HG02798 (cell line): ENCODE measurements at regions not wholly inside any gene's neighbourhood (a gene's known extent, or its start where the extent isn't known, plus 50 kb on each side); places are given as distances from the start of the nearest gene placed in this dataset.
A peak's percentile ranks its signal among the peaks of the same experiment; 100 is the strongest.

Experiments used
- ATAC-seq: cut with Tn5 transposase; IDR thresholded peaks from one replicate; pipeline ENCODE4 v1.9.1; 2021; ENCODE audit warnings: mild to moderate bottlenecking; ENCODE audit not compliant: unreplicated experiment, poor library complexity

- no peak for ATAC-seq
These were observed 156.3 kb downstream of the FAT3 start for GRCh38 chr11:92380882-92381281.

GRCh38 chr11:92382311-92382710 lies 157.7 kb downstream of the FAT3 start:
- no peak for ATAC-seq

- no peak for ATAC-seq
These were observed 158.8 kb downstream of the FAT3 start for GRCh38 chr11:92383430-92383829.

GRCh38 chr11:92384358-92384757 lies 159.7 kb downstream of the FAT3 start:
- no peak for ATAC-seq

- ATAC-seq: no peak
These were observed 160.2 kb downstream of the FAT3 start for GRCh38 chr11:92384802-92385201.

GRCh38 chr11:92386577-92386976 lies 162.0 kb downstream of the FAT3 start:
- no peak for ATAC-seq

GRCh38 chr11:92387859-92388258 lies 163.2 kb downstream of the FAT3 start:
- no peak for ATAC-seq

- no peak for ATAC-seq
These were observed 163.8 kb downstream of the FAT3 start for GRCh38 chr11:92388380-92388779.

GRCh38 chr11:92390783-92391182 lies 166.2 kb downstream of the FAT3 start:
- ATAC-seq: no peak

GRCh38 chr11:92391364-92391763 lies 166.7 kb downstream of the FAT3 start:
- no peak for ATAC-seq

- ATAC-seq: no peak
These were observed 167.2 kb downstream of the FAT3 start for GRCh38 chr11:92391808-92392207.

- no peak for ATAC-seq
These were observed 168.6 kb downstream of the FAT3 start for GRCh38 chr11:92393218-92393617.

GRCh38 chr11:92396133-92396532 lies 171.5 kb downstream of the FAT3 start:
- ATAC-seq: no peak

GRCh38 chr11:92397221-92397755 lies 172.7 kb downstream of the FAT3 start:
- no peak for ATAC-seq

GRCh38 chr11:92399705-92400104 lies 175.1 kb downstream of the FAT3 start:
- no peak for ATAC-seq

GRCh38 chr11:92401520-92401919 lies 176.9 kb downstream of the FAT3 start:
- no peak for ATAC-seq

GRCh38 chr11:92406472-92406871 lies 181.9 kb downstream of the FAT3 start:
- ATAC-seq: no peak

- no peak for ATAC-seq
These were observed 184.7 kb downstream of the FAT3 start for GRCh38 chr11:92409355-92409754.

- no peak for ATAC-seq
These were observed 185.3 kb downstream of the FAT3 start for GRCh38 chr11:92409956-92410355.

GRCh38 chr11:92410526-92410925 lies 185.9 kb downstream of the FAT3 start:
- no peak for ATAC-seq

GRCh38 chr11:92411431-92411830 lies 186.8 kb downstream of the FAT3 start:
- no peak for ATAC-seq

GRCh38 chr11:92413757-92414513 lies 189.3 kb downstream of the FAT3 start:
- peak; percentile 64 for ATAC-seq
